NB4 (cell line): ENCODE measurements at regions not wholly inside any gene's neighbourhood (a gene's known extent, or its start where the extent isn't known, plus 50 kb on each side); places are given as distances from the start of the nearest gene placed in this dataset.

ENCODE experiments used
- DNase-seq: peaks from one replicate; pipeline ENCODE4 v3.0.0; 2010; ENCODE audit warnings: low read depth
- H3K4me3 ChIP-seq: one replicate; pipeline ENCODE4 v1.5.1; 2011; ENCODE audit warnings: mild to moderate bottlenecking, low read depth, low read length, moderate library complexity
- CTCF ChIP-seq: IDR thresholded peaks from one replicate; pipeline ENCODE4 v1.5.1; 2012; ENCODE audit warnings: low read depth, low read length
- MYC ChIP-seq: IDR thresholded peaks from 2 replicates; pipeline ENCODE4 v1.6.1; 2011; ENCODE audit warnings: low read depth, low read length
- POLR2A ChIP-seq: IDR thresholded peaks from 2 replicates; pipeline ENCODE4 v1.6.1; 2011; ENCODE audit warnings: mild to moderate bottlenecking; ENCODE audit not compliant: insufficient read length; ENCODE audit errors: extremely low read depth
- TF ChIP-seq, protein P1 (sequence below): IDR thresholded peaks from 2 replicates; pipeline ENCODE4 v1.6.1; 2011; ENCODE audit warnings: low read depth, low read length

DNA sequence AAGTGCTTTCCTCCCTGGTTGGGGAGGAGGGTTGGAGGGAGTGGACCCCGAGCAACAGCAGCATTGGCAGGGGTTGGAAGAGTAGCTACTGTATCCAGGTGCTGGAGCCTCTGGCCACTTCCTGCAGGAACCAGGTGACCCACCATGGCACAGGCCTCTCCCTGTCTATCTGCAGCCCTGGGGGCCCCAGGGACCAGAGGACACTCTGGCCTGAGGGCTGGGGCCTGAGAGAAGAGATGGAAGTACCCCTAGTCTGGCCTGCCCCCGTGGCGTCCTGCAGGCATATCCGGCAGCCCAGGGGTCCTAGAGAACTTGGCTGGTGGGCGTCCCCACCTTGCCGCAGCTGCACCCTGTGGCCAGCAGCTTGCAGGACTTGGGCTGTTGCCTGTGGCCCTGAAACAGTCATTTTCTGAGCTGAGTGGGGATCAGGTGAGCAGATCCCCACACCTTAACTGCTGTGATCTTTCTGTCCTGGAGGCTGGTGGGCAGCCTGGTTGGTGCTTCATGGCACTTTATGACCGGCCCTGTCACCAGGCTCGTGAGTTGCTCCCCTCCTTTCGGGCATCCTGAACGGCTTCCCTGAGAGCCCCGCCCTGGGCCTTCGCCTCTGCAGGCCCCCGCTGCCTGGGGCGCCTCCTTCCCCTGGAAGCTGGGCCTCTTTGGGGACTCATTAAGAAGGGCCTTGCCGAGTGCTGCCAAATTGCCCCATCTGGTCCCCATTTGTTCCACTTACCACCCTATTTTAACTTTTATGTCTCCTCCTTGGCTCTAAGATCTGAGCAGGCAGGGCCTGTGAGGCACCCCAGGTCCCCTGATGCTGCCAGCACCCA is 298.6 kb downstream of the SEC14L1 start:
- no peak for TF ChIP-seq MYC
- no peak for TF ChIP-seq CTCF
- TF ChIP-seq, protein P1, sequence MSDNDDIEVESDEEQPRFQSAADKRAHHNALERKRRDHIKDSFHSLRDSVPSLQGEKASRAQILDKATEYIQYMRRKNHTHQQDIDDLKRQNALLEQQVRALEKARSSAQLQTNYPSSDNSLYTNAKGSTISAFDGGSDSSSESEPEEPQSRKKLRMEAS, result no peak
- TF ChIP-seq POLR2A, result no peak
- DNase-seq, result peak; percentile 33
- no peak overlapping the region for H3K4me3 ChIP-seq

GRCh38 chr17:77440560-77440981 is 299.8 kb downstream of the SEC14L1 start:
- peak; percentile 60 for TF ChIP-seq MYC
- TF ChIP-seq, protein P1, result peak; percentile 46; the same call in 1 of the 2 replicates
- no peak for TF ChIP-seq CTCF
- peak overlapping the region; percentile 25 for H3K4me3 ChIP-seq
- DNase-seq, result peak; percentile 74

GRCh38 chr17:77441130-77441920 is 300.6 kb downstream of the SEC14L1 start:
- TF ChIP-seq, protein P1, result peak; percentile 85
- TF ChIP-seq CTCF (no peak), POLR2A (no peak), MYC (peak; percentile 39)
- DNase-seq, result peak; percentile 96
- peak overlapping the region; percentile 25 for H3K4me3 ChIP-seq

GRCh38 chr17:77441940-77442339 is 301.2 kb downstream of the SEC14L1 start:
- TF ChIP-seq, protein P1, result no peak
- TF ChIP-seq CTCF (no peak), MYC (no peak), POLR2A (no peak)
- H3K4me3 ChIP-seq, result peak overlapping the region; percentile 16
- DNase-seq, result no peak

DNA sequence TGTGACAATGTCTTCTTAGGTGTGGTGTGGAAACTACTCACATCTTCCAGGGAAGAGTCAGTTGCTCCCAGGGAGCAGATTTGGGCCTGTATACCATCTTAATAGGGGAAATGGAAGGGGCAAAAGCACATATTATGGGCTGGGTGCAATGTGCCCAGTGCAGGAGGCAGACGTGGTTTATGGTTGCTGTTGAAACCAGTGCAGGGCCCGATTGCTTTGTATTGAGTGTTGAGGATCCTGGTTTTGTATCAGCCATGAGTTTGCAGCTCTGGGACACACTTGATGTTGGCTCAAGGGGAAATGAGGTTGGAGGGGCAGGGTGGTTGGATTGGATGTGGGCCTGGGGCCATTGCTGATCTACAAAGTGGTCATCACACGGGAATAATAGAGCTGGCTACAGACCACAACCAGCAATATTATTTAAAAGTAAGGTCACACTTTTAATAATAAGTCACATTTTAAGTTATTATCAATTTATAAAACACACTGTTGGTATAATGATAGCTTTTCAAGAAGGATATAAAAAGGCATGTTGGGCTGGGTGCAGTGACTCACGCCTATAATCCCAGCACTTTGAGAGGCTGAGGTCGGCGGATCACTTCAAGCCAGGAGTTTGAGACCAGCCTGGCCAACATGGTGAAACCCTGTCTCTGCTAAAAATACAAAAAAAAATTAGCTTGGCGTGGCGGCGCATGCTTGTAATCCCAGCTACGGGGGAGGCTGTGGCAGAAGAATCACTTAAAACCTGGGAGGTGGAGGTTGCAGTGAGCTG is 302.4 kb downstream of the SEC14L1 start:
- H3K4me3 ChIP-seq, result no peak overlapping the region
- TF ChIP-seq POLR2A (no peak), MYC (no peak), CTCF (no peak)
- TF ChIP-seq, protein P1, result no peak
- DNase-seq, result peak; percentile 61
